K562 (cell line): ENCODE measurements at regions not wholly inside any gene's neighbourhood (a gene's known extent, or its start where the extent isn't known, plus 50 kb on each side); places are given as distances from the start of the nearest gene placed in this dataset.

Experiments
- ATAC-seq: fragments of 200-7000 bp; cut with Tn5 transposase; 3 replicates; pipeline ENCODE4 v1.9.1; 2020; ENCODE audit warnings: moderate library complexity
- BruUV-seq: library from RNA; stranded (reverse); fragments of 400-500 nt; replicated peaks from 2 replicates; lab custom pipeline; 2021; lab: Mats Ljungman, UMichigan
- CTCF ChIA-PET: fragments of 300-600 bp; formaldehyde crosslinking; extraction: SDS; loops from one replicate; lab custom pipeline; 2021; ENCODE audit warnings: low intra/inter-chr PET ratio; lab: Yijun Ruan, JAX
- POLR2A ChIA-PET: fragments of 300-600, 350-650 bp; sonication (Branson Sonifier 250); formaldehyde crosslinking; extraction: SDS; loops from one replicate; lab custom pipeline; 2021; ENCODE audit warnings: antibody characterized with exemption, inconsistent platforms; lab: Yijun Ruan, JAX
- DNase-seq, 4 experiments: peaks; one replicate each; pipeline versions ENCODE4 v3.0.0 to v3.0.0-alpha.2; 2011 to 2018; ENCODE audit warnings: low spot score in 3 of 4, mixed read lengths in 3 of 4; ENCODE audit errors: extremely low read depth in 1 of 4
- FAIRE-seq: peaks from 2 replicates; lab custom pipeline; 2011; peaks lifted over from hg19 to GRCh38; lab: Jason Lieb, UNC
- H2AFZ ChIP-seq: 2 replicates; pipeline ENCODE4 v1.6.0; 2011; ENCODE audit warnings: low read depth, low read length, control low read depth, inconsistent platforms
- H3K27ac ChIP-seq: fragments of 200-600 bp; 3 replicates; pipeline ENCODE4 v1.8.0; 2011; ENCODE audit warnings: low read depth, mild to moderate bottlenecking, control low read depth, inconsistent platforms, low read length, moderate library complexity, mixed read lengths; ENCODE audit errors: extremely low read depth
- H3K27me3 ChIP-seq, 2 experiments: fragments of 300-600 bp in 1 of 2; 2 replicates in 1 of 2; 3 replicates in 1 of 2; pipeline versions ENCODE4 v1.6.0 to v1.8.0; 2011; ENCODE audit warnings: inconsistent platforms in 2 of 2, low read length in 2 of 2, mild to moderate bottlenecking in 1 of 2, mixed read lengths in 1 of 2, moderate library complexity in 1 of 2; ENCODE audit not compliant: control insufficient read depth in 2 of 2, insufficient read depth in 2 of 2
- H3K36me3 ChIP-seq: fragments of 300-600 bp; 3 replicates; pipeline ENCODE4 v1.8.0; 2011; ENCODE audit warnings: mild to moderate bottlenecking, low read length, inconsistent platforms; ENCODE audit not compliant: control insufficient read depth, insufficient read depth
- H3K4me1 ChIP-seq, 2 experiments: fragments of 200-600 bp in 1 of 2; replicated peaks in 1 of 2; 2 replicates in 1 of 2; 3 replicates in 1 of 2; pipeline versions ENCODE4 v1.5.1 to v1.8.0; 2011; ENCODE audit warnings: inconsistent platforms in 2 of 2, low read length in 2 of 2, mild to moderate bottlenecking in 1 of 2, mixed read lengths in 1 of 2, moderate library complexity in 1 of 2; ENCODE audit not compliant: control insufficient read depth in 2 of 2, insufficient read depth in 2 of 2
- H3K4me2 ChIP-seq: 2 replicates; pipeline ENCODE4 v1.6.1; 2011; ENCODE audit warnings: low read length, control low read depth, inconsistent platforms, mixed read lengths; ENCODE audit not compliant: insufficient read depth
- H3K4me3 ChIP-seq: fragments of 200-600 bp; sonication (generic), shearing (Covaris generic); 2 replicates; pipeline ENCODE4 v1.5.1; 2016; ENCODE audit warnings: control low read depth, inconsistent platforms
- H3K79me2 ChIP-seq: fragments of 200-600 bp; 3 replicates; pipeline ENCODE4 v1.8.0; 2011; ENCODE audit warnings: low read length, inconsistent platforms; ENCODE audit not compliant: control insufficient read depth, insufficient read depth
- H3K9ac ChIP-seq, 2 experiments: 2 replicates each; pipeline versions ENCODE4 v1.6.0 to v1.6.1; 2011; ENCODE audit warnings: low read depth in 2 of 2, low read length in 2 of 2, control low read depth in 1 of 2, inconsistent platforms in 1 of 2, mild to moderate bottlenecking in 1 of 2, mixed read lengths in 1 of 2; ENCODE audit not compliant: insufficient read depth in 1 of 2
- H3K9me1 ChIP-seq: one replicate; pipeline ENCODE4 v1.6.0; 2011; ENCODE audit warnings: inconsistent platforms, mild to moderate bottlenecking, low read length, moderate library complexity; ENCODE audit not compliant: control insufficient read depth, insufficient read depth
- H3K9me3 ChIP-seq: replicated peaks from 2 replicates; pipeline ENCODE4 v1.5.1; 2011; ENCODE audit warnings: low read depth, low read length, inconsistent platforms; ENCODE audit not compliant: control insufficient read depth, insufficient read depth
- H4K20me1 ChIP-seq: replicated peaks from 2 replicates; pipeline ENCODE4 v1.6.1; 2011; ENCODE audit warnings: low read length, inconsistent platforms, mixed read lengths; ENCODE audit not compliant: control insufficient read depth, insufficient read depth
- ADNP ChIP-seq: fragments of 200-800 bp; sonication (Bioruptor generic); IDR thresholded peaks from 2 replicates; pipeline ENCODE4 v1.6.1; 2016; ENCODE audit warnings: missing genetic modification characterization, missing compliant biosample characterization
- BDP1 ChIP-seq: IDR thresholded peaks from 3 replicates; pipeline ENCODE4 v1.6.1; 2011; ENCODE audit not compliant: insufficient read length, insufficient read depth
- HDAC2 ChIP-seq: fragments of 450-650 bp; IDR thresholded peaks from 2 replicates; pipeline ENCODE4 v1.6.1; 2016; ENCODE audit warnings: mild to moderate bottlenecking
- HDAC3 ChIP-seq: fragments of 450-650 bp; IDR thresholded peaks from 2 replicates; pipeline ENCODE4 v1.6.1; 2018; ENCODE audit warnings: borderline replicate concordance, mild to moderate bottlenecking, moderate library complexity; ENCODE audit not compliant: partially characterized antibody
- MAFK ChIP-seq: IDR thresholded peaks from 2 replicates; pipeline ENCODE4 v1.6.1; 2011; ENCODE audit warnings: low read length, improper control_type of control experiment
- NFYB ChIP-seq: IDR thresholded peaks from 2 replicates; pipeline ENCODE4 v1.6.1; 2011; ENCODE audit warnings: mild to moderate bottlenecking, moderate library complexity; ENCODE audit not compliant: insufficient read length; ENCODE audit errors: extremely low read depth
- PHTF2 ChIP-seq: fragments of 250-450 bp; sonication (Bioruptor Pico); IDR thresholded peaks from 2 replicates; pipeline ENCODE4 v1.5.0; 2021; ENCODE audit warnings: mild to moderate bottlenecking
- PRMT5 ChIP-seq: sonication (generic); formaldehyde crosslinking; IDR thresholded peaks from 2 replicates; pipeline ENCODE4 v1.5.0; 2020; ENCODE audit warnings: missing genetic modification reagents
- TFAM ChIP-seq: fragments of 250-450 bp; sonication (Bioruptor Pico); conservative IDR thresholded peaks from 2 replicates; pipeline ENCODE4 v1.5.0; 2021; ENCODE audit warnings: mild to moderate bottlenecking, moderate library complexity
- ZC3H4 ChIP-seq: sonication (generic); formaldehyde crosslinking; IDR thresholded peaks from 2 replicates; pipeline ENCODE4 v1.9.0; 2021; ENCODE audit warnings: missing genetic modification reagents, borderline replicate concordance
- ZNF212 ChIP-seq: fragments of 450-650 bp; formaldehyde crosslinking; IDR thresholded peaks from 2 replicates; pipeline ENCODE4 v1.4.0; 2020; ENCODE audit warnings: mild to moderate bottlenecking
- WGBS: fragments of 100-300 bp; shearing (Covaris generic); methylation state at CpG from one replicate; pipeline ENCODE4 v1.1.6; 2016; ENCODE audit warnings: low coverage, mixed read lengths; ENCODE audit not compliant: insufficient coverage; ENCODE audit errors: missing lambda C conversion rate; 5-methylcytosine and 5-hydroxymethylcytosine counted together
- in situ Hi-C: fragments of 300-500 bp; cut with MboI; formaldehyde crosslinking; loops from 4 replicates; pipeline ENCODE4 v1.15.0; 2018; ENCODE audit warnings: inconsistent platforms, mixed read lengths
- intact Hi-C: fragments of 100-400 bp; cut with micrococcal nuclease; formaldehyde crosslinking; loops from 2 replicates; pipeline ENCODE4 v1.14.2; 2022
- TF ChIP-seq, protein P1 (sequence below): fragments of 250-450 bp; sonication (Bioruptor Pico); IDR thresholded peaks from 2 replicates; pipeline ENCODE4 v1.5.0; 2020; ENCODE audit warnings: mild to moderate bottlenecking, borderline replicate concordance
- TF ChIP-seq, protein P2 (sequence below): sonication (generic); IDR thresholded peaks from 2 replicates; pipeline ENCODE4 v1.6.1; 2016

DNA sequence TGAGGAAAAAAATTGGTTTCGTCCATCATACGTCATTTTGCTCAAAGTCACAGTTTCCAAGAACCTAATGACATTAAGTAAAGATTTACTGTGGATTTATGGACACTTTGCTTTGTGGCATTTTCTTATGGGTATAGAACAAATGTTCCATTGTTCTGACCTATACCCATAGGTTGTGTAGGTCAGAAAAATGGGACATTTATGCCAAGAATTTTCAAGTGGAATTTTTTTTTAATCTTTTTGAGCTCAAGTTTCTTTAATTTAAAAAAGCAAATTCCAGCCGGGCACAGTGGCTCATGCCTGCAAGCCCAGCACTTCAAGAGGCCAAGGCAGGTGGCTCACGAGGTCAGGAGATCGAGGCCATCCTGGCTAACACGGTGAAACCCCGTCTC lies 187.5 kb upstream of the TPM1 start:
- H3K79me2 ChIP-seq = no peaks in the 10 kb centered on the region
- no peak overlapping the region for H3K27ac ChIP-seq
- H3K9ac ChIP-seq = no peak overlapping the region
- no peaks in the 10 kb centered on the region for H3K9me1 ChIP-seq
- H3K27me3 ChIP-seq = peaks cover 19 to 50% of the 10 kb centered on the region in 2 experiments; a peak in 3 of 5 replicates
- BruUV-seq = no TSS peak
- H3K4me1 ChIP-seq = no peaks in the 10 kb centered on the region
- ChIA-PET CTCF (no interaction called here), POLR2A (interaction anchor here (0.5 kb wide), 1 partner anchor 14 kb away, joined by 3 read pairs; no protein-coding TSS in a partner anchor)
- ATAC-seq (no peak), DNase-seq (no peak), FAIRE-seq (no peak)
- H3K4me3 ChIP-seq = no peak overlapping the region
- TF ChIP-seq NFYB (no peak), PRMT5 (CRISPR knock-in tag) (no peak), PHTF2 (no peak), HDAC2 (no peak), ADNP (tag) (no peak), ZNF212 (CRISPR knock-in tag) (no peak), TFAM (no peak), ZC3H4 (CRISPR knock-in tag) (no peak), HDAC3 (no peak), BDP1 (no peak), MAFK (no peak)
- TF ChIP-seq, protein P1, sequence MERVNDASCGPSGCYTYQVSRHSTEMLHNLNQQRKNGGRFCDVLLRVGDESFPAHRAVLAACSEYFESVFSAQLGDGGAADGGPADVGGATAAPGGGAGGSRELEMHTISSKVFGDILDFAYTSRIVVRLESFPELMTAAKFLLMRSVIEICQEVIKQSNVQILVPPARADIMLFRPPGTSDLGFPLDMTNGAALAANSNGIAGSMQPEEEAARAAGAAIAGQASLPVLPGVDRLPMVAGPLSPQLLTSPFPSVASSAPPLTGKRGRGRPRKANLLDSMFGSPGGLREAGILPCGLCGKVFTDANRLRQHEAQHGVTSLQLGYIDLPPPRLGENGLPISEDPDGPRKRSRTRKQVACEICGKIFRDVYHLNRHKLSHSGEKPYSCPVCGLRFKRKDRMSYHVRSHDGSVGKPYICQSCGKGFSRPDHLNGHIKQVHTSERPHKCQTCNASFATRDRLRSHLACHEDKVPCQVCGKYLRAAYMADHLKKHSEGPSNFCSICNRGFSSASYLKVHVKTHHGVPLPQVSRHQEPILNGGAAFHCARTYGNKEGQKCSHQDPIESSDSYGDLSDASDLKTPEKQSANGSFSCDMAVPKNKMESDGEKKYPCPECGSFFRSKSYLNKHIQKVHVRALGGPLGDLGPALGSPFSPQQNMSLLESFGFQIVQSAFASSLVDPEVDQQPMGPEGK (CRISPR knock-in tag) = no peak
- TF ChIP-seq, protein P2, sequence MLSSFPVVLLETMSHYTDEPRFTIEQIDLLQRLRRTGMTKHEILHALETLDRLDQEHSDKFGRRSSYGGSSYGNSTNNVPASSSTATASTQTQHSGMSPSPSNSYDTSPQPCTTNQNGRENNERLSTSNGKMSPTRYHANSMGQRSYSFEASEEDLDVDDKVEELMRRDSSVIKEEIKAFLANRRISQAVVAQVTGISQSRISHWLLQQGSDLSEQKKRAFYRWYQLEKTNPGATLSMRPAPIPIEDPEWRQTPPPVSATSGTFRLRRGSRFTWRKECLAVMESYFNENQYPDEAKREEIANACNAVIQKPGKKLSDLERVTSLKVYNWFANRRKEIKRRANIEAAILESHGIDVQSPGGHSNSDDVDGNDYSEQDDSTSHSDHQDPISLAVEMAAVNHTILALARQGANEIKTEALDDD = no peak
- H2AFZ ChIP-seq = no peak overlapping the region
- intact Hi-C loops (no loop called here), in situ Hi-C loops (no loop called here)
- H3K36me3 ChIP-seq = no peaks in the 10 kb centered on the region
- H4K20me1 ChIP-seq = no peaks in the 10 kb centered on the region; the same call in 1 of the 2 replicates
- H3K4me2 ChIP-seq = no peak overlapping the region
- WGBS = 1% methylated on average over 7 of the region's 7 CpGs
- no peaks in the 10 kb centered on the region for H3K9me3 ChIP-seq
